CD4-positive, alpha-beta T cell treated with Interleukin-2 at 100 ng/mL for 4 hours (primary cell): ENCODE measurements at regions not wholly inside any gene's neighbourhood (a gene's known extent, or its start where the extent isn't known, plus 50 kb on each side); places are given as distances from the start of the nearest gene placed in this dataset.

Experiments
- DNase-seq: peaks from one replicate; pipeline ENCODE4 v3.0.0-alpha.2; 2020; ENCODE audit warnings: low spot score

- no peak for DNase-seq
Observed at GRCh38 chr9:20197976-20198685, 409.3 kb upstream of the SLC24A2 start.

- no peak for DNase-seq
Observed at GRCh38 chr9:20191228-20191840, 402.5 kb upstream of the SLC24A2 start.

- no peak for DNase-seq
Observed at GRCh38 chr9:20189871-20190270, 401.0 kb upstream of the SLC24A2 start.

GRCh38 chr9:20188616-20189369 is 400.0 kb upstream of the SLC24A2 start:
- DNase-seq, result no peak

DNA sequence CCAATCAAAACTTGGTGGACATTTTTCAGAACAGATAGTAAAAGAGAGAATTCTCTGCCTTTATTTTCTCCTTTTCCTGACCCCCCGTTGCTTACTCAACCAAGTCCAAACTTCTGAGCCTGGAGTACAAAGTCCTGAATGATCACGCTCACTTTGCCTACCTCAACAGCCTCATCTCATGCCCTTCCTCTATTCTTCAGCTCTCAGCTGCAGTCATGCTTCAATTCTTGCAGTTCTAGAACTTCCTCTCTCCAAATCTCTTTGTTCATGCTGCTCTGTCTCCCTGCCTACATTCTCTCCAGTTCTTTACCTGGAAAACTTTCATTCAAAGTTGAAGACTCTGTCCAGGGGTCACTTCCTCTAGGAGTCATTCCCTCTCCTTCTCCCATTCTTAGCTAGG is 398.5 kb upstream of the SLC24A2 start:
- DNase-seq, result no peak

DNA sequence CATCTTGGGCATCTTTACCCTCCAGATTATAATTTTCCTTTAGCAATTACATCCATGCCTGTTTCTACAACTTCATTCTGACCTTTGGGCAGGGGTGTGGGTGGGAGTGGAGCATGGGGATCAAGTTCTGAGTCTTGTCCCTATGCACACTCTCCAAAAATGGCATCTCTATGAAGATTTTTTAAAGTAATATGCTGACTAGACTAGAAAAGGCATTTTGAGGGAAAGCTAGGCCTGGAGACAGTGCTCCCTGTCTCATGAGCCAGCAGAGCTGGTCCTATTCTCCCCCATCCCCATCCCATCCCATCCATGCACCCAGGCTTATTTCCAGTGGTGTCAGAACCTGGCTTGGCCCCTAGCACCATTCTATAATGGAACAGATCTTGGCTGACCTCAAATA is 398.0 kb upstream of the SLC24A2 start:
- no peak for DNase-seq

DNA sequence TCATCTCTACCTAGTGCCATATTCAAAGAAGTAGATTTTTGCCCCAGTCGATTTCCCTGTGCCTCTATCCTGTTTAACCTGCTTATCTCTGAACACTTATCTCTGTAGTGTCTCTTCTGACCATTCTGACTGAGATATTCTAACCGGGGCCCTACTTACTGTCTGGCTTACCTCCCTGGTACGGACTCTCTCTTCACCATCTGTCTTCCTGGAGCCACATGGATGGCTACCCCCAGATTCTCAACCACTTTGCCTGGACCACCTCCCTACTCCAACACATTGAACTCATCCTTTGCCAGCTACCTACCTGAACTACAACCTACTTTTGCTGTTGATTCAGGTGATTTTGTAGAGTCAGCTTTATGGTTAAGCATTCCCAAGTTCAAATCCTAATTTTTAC is 397.4 kb upstream of the SLC24A2 start:
- no peak for DNase-seq

DNA sequence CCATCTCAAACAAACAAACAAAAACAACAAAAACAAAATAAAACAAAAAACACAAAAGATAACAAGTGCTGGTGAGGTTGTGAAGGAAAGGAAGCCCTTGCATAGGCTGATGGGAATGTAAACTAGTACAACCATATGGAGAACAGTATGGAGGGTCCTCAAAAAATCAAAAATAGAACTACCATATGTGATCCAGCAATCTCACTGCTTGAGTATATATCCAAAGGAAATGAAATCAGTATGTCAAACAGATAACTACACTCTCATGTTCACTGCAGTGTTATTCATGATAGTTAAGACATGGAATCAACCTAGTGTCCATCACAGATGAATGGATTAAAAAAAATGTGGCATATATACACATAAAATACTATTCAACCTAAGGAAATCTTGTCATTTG is 395.7 kb upstream of the SLC24A2 start:
- DNase-seq, result no peak

DNA sequence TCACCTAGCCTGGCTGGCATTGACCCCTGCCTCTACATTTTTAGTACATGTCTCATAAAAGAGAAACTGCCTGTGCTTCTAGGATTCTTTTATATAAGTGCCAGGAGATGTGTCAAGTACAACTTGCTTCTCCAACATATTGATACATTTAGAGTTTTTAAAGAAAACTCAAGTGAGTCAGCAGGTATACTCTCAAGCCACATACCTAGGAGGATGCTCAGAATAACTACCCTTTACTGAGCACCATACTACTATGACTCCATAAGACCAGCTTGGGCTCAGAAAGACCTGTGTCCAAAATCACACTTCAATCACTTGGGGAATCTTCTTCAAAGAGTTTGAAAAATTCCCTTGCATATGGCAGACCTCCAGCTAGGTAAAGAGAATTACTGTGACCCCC is 389.8 kb upstream of the SLC24A2 start:
- no peak for DNase-seq

GRCh38 chr9:20178197-20178596 is 389.4 kb upstream of the SLC24A2 start:
- no peak for DNase-seq

DNA sequence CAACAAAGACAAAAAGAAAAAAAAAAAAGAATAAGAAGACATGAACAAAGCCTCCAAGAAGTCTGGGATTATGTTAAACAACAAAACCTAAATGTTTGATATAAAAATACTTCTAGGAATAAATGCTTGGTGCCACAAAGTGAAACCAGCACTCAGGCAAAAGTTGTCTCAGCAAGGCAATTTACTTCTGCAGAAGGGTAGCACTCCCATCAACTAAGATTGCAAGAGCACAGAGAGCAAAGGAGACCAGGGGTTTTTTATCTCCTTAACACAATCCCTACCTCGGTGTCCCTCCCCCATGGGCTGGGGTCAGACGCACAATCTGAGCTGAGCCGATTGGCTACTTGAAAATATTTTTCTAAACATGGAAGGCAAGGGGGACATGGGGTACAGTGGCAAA is 381.3 kb upstream of the SLC24A2 start:
- no peak for DNase-seq

DNA sequence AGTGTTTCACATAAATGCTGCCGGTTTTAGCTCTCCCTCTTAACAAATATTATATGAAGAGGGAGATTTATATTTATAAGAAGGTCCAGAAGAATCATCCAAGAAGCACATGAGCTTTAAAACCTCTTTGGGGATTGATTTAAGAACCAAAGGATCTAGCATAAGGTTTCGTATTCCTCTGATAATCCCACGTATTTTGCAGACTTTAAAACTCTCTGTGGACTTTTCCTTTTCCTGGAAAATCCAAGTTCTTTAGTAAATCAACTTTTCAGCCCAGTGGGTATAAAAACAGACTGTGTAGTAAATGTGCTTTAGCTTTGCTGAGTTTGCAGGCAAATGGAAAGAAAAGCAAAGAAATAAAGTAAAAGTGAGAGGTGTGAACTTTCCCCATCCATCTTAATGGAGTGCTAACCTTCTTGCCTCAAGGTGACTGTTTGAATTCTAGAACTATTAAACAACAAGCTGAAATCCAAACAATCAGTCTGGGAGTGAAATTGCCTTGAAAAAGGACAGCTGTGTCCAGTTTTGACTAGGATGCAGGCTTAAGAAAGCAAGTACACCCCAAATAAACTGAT is 363.4 kb upstream of the SLC24A2 start:
- no peak for DNase-seq

- DNase-seq, result no peak
Observed at GRCh38 chr9:20148416-20148815, 359.6 kb upstream of the SLC24A2 start.

DNA sequence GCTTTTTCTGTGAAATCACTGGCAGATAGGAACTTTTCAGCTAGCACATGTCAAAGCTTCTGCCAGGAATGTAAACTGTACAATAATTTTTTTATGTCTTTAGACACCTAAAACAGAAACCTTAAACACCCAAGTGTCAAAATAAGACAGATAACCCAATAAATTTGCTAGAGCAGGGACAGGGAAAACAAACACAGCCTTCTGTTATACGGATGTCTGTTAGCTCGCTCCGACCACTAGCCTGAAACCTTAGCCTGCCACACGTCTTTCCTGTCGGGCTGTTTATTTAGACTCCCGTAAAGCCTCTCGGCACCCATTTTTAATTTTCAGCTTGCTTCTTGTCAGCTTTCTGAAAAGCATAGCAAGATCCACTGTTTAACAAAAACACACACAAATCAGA is 355.4 kb upstream of the SLC24A2 start:
- no peak for DNase-seq

- DNase-seq, result no peak
Observed at GRCh38 chr9:20139763-20140290, 351.0 kb upstream of the SLC24A2 start.

DNA sequence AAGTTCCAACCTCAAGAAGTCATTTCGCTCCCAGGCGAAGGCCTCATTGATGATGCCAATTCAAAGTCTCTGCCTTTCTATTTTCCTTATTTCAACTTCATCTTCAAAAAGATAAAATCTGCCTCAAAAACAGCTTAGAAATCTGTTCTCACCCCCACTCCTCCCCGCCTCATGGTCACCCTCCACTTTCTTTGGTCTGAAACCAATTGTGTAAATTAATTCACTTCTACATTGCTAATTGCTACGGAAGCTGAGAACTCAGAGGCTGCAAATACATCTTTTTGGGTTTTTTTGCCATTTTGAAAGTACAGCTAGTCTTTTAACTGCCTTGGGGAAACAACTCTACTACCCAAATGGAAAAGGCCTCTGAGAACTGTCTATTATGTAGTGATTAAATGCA is 350.0 kb upstream of the SLC24A2 start:
- no peak for DNase-seq

DNA sequence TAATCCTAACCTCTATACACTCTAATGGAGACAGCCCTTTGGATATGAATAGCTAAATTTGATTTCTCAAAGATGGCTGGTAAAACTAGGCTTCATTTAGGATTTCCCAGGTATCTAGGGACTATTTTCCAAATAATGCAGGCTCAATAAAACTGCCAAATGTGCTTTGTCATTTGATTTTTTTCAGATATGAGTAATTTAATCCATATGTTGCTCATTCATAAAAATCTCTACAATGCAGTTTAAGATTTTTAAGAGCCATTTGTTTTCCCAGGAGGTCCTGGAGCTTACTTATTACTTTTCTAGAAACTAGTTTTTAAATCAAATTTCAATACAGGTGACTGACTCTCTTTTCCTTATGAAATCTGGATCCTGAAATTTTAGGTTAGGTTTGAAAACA is 349.3 kb upstream of the SLC24A2 start:
- no peak for DNase-seq

GRCh38 chr9:20137425-20137824 is 348.6 kb upstream of the SLC24A2 start:
- DNase-seq, result no peak

GRCh38 chr9:20135119-20135697 is 346.4 kb upstream of the SLC24A2 start:
- no peak for DNase-seq

DNA sequence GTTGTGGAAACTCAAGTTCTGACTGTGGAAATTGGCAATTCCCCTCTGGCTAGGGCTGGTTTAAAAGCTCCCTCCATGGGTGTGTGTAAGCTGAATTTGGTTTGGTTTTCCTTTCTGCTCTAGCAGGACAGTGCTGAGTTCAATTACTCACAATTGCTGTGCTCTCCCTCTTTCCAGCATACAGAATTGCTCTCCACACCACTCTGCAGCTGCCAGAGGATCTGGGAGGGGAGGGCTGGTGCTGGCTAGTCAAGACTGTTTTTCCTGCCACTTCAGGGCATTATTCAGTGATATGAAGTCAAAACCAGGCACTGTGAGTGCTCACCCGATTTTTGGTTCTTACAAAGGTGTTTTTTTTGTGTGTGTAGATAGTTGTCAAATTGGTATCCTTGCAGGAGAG is 336.9 kb upstream of the SLC24A2 start:
- DNase-seq, result no peak

GRCh38 chr9:20119566-20119965 is 330.7 kb upstream of the SLC24A2 start:
- DNase-seq, result no peak

DNA sequence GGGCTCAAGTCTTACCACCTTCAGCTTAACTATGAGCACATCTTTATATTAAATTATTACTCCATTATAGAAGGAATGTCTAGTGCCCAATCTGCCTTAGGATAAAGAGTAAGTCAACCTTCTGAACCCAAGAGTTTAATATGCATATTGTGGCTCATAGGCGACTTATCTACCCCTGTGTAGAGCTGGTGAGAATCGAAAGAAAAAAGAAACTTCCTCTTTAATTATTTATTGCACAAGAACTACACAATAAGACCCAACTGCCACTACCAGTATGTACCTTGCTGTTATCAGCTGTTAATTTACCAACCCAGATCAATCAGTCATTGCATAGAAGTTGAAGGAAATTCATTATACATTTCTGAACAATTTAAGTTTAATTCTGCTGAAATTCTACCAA is 329.1 kb upstream of the SLC24A2 start:
- DNase-seq, result no peak
